Immature natural killer cell (primary cell): ENCODE measurements at regions not wholly inside any gene's neighbourhood (a gene's known extent, or its start where the extent isn't known, plus 50 kb on each side); places are given as distances from the start of the nearest gene placed in this dataset.
"Not testable (repeated sequence)": the region's sequence is repeated elsewhere in the genome, so short reads cannot be mapped to it uniquely, and the experiment has no call there.

Experiments used
- DNase-seq, 3 donors: peaks; one replicate each; pipeline ENCODE4 v3.0.0; 2022; ENCODE audit warnings: mixed read lengths in 1 of 3
- H3K27ac Mint-ChIP-seq, 6 donors: one replicate each; pipeline ENCODE4 v1.8.0; 2020; ENCODE audit warnings: mixed read lengths in 6 of 6, mild to moderate bottlenecking in 5 of 6, inconsistent platforms in 4 of 6, moderate library complexity in 3 of 6
- H3K27me3 Mint-ChIP-seq, 3 donors: one replicate each; pipeline ENCODE4 v1.8.0; 2020 to 2021; ENCODE audit warnings: low read depth in 3 of 3, mild to moderate bottlenecking in 3 of 3, mixed read lengths in 3 of 3, moderate library complexity in 3 of 3, inconsistent platforms in 1 of 3
- H3K36me3 Mint-ChIP-seq, 3 donors: one replicate each; pipeline ENCODE4 v1.8.0; 2020; ENCODE audit warnings: mixed read lengths in 3 of 3, inconsistent platforms in 2 of 3, mild to moderate bottlenecking in 2 of 3
- H3K4me1 Mint-ChIP-seq, 2 donors: one replicate each; pipeline ENCODE4 v1.8.0; 2020; ENCODE audit warnings: inconsistent platforms in 2 of 2, mild to moderate bottlenecking in 2 of 2, mixed read lengths in 2 of 2, moderate library complexity in 1 of 2
- H3K4me3 Mint-ChIP-seq, 5 donors: one replicate each; pipeline ENCODE4 v1.8.0; 2020; ENCODE audit warnings: mild to moderate bottlenecking in 5 of 5, mixed read lengths in 5 of 5, inconsistent platforms in 3 of 5, moderate library complexity in 3 of 5
- H3K9me3 Mint-ChIP-seq, 6 donors: one replicate each; pipeline ENCODE4 v1.8.0; 2020; ENCODE audit warnings: mild to moderate bottlenecking in 6 of 6, mixed read lengths in 6 of 6, inconsistent platforms in 4 of 6, moderate library complexity in 3 of 6

GRCh38 chr7:19919261-19920095 lies 146.1 kb upstream of the TMEM196 start:
- Mint-ChIP-seq H3K4me1 (no peaks in the 10 kb centered on the region), H3K27me3 (peaks cover 0 to 4% (median 2%) of the 10 kb centered on the region in 3 donors), H3K36me3 (no peaks in the 10 kb centered on the region), H3K27ac (no peak overlapping the region), H3K9me3 (peaks cover 0 to 24% (median 8%) of the 10 kb centered on the region in 6 donors), H3K4me3 (no peak overlapping the region)
- no peak for DNase-seq

- no peaks in the 10 kb centered on the region for H3K4me1 Mint-ChIP-seq
- H3K36me3 Mint-ChIP-seq, result no peaks in the 10 kb centered on the region
- H3K27me3 Mint-ChIP-seq, result peaks cover 0 to 2% (median 0%) of the 10 kb centered on the region in 3 donors
- peaks cover 0 to 20% (median 6%) of the 10 kb centered on the region in 6 donors for H3K9me3 Mint-ChIP-seq
- no peak for DNase-seq
- H3K4me3 Mint-ChIP-seq, result no peak overlapping the region
- H3K27ac Mint-ChIP-seq, result no peak overlapping the region
These were observed 142.6 kb upstream of the TMEM196 start for GRCh38 chr7:19916046-19916445.

- H3K9me3 Mint-ChIP-seq, result peaks cover 0 to 22% (median 6%) of the 10 kb centered on the region in 6 donors
- H3K36me3 Mint-ChIP-seq, result no peaks in the 10 kb centered on the region
- no peak overlapping the region for H3K4me3 Mint-ChIP-seq
- no peak overlapping the region for H3K27ac Mint-ChIP-seq
- H3K27me3 Mint-ChIP-seq, result peaks cover 0 to 2% (median 0%) of the 10 kb centered on the region in 3 donors
- no peak for DNase-seq
- H3K4me1 Mint-ChIP-seq, result no peaks in the 10 kb centered on the region
These were observed 142.2 kb upstream of the TMEM196 start for GRCh38 chr7:19915596-19915995.

GRCh38 chr7:19914866-19915265 lies 141.4 kb upstream of the TMEM196 start:
- Mint-ChIP-seq H3K4me1 (no peaks in the 10 kb centered on the region), H3K27me3 (peaks cover 0 to 2% (median 0%) of the 10 kb centered on the region in 3 donors), H3K4me3 (no peak overlapping the region), H3K27ac (no peak overlapping the region), H3K36me3 (no peaks in the 10 kb centered on the region), H3K9me3 (peaks cover 2 to 22% (median 6%) of the 10 kb centered on the region in 6 donors)
- DNase-seq, result no peak

- Mint-ChIP-seq H3K9me3 (peaks cover 0 to 11% (median 10%) of the 10 kb centered on the region in 6 donors), H3K27ac (no peak overlapping the region), H3K4me1 (no peaks in the 10 kb centered on the region), H3K36me3 (no peaks in the 10 kb centered on the region), H3K27me3 (peaks cover 0 to 2% (median 1%) of the 10 kb centered on the region in 3 donors), H3K4me3 (no peak overlapping the region)
- DNase-seq, result no peak
These were observed 126.7 kb upstream of the TMEM196 start for GRCh38 chr7:19900118-19900517.

- H3K9me3 Mint-ChIP-seq, result peaks cover 0 to 12% (median 9%) of the 10 kb centered on the region in 6 donors
- no peaks in the 10 kb centered on the region for H3K36me3 Mint-ChIP-seq
- no peak for DNase-seq
- peaks cover 0 to 2% (median 1%) of the 10 kb centered on the region in 3 donors for H3K27me3 Mint-ChIP-seq
- H3K27ac Mint-ChIP-seq, result no peak overlapping the region
- H3K4me1 Mint-ChIP-seq, result no peaks in the 10 kb centered on the region
- no peak overlapping the region for H3K4me3 Mint-ChIP-seq
These were observed 126.1 kb upstream of the TMEM196 start for GRCh38 chr7:19899529-19899928.

GRCh38 chr7:19882893-19883292 lies 109.5 kb upstream of the TMEM196 start:
- H3K4me3 Mint-ChIP-seq, H3K4me1 Mint-ChIP-seq: not testable (repeated sequence)

GRCh38 chr7:19872094-19872493 lies 98.7 kb upstream of the TMEM196 start:
- H3K27ac Mint-ChIP-seq, result no peak overlapping the region
- no peak overlapping the region for H3K4me3 Mint-ChIP-seq
- H3K9me3 Mint-ChIP-seq, result peaks cover 0 to 15% (median 5%) of the 10 kb centered on the region in 6 donors
- H3K4me1 Mint-ChIP-seq, result no peaks in the 10 kb centered on the region
- H3K36me3 Mint-ChIP-seq, result no peaks in the 10 kb centered on the region
- DNase-seq, result no peak
- peaks cover 0 to 2% (median 0%) of the 10 kb centered on the region in 3 donors for H3K27me3 Mint-ChIP-seq

More at GRCh38 chr7:19882893-19883292, 109.5 kb upstream of the TMEM196 start:
- H3K36me3 Mint-ChIP-seq, DNase-seq, H3K27me3 Mint-ChIP-seq, H3K27ac Mint-ChIP-seq: not testable (repeated sequence)
- H3K9me3 Mint-ChIP-seq, result peaks cover 12 to 28% (median 21%) of the 10 kb centered on the region in 6 donors

- Mint-ChIP-seq H3K36me3 (no peaks in the 10 kb centered on the region), H3K9me3 (peaks cover 0 to 15% (median 5%) of the 10 kb centered on the region in 6 donors), H3K27me3 (peaks cover 0 to 2% (median 0%) of the 10 kb centered on the region in 3 donors), H3K27ac (no peak overlapping the region), H3K4me1 (no peaks in the 10 kb centered on the region), H3K4me3 (no peak overlapping the region)
- DNase-seq, result no peak
These were observed 97.7 kb upstream of the TMEM196 start for GRCh38 chr7:19871102-19871501.

GRCh38 chr7:19869979-19870378 lies 96.6 kb upstream of the TMEM196 start:
- no peak for DNase-seq
- no peak overlapping the region for H3K4me3 Mint-ChIP-seq
- H3K9me3 Mint-ChIP-seq, result peaks cover 0 to 15% (median 5%) of the 10 kb centered on the region in 6 donors
- no peak overlapping the region for H3K27ac Mint-ChIP-seq
- no peaks in the 10 kb centered on the region for H3K4me1 Mint-ChIP-seq
- H3K27me3 Mint-ChIP-seq, result peaks cover 0 to 2% (median 0%) of the 10 kb centered on the region in 3 donors
- no peaks in the 10 kb centered on the region for H3K36me3 Mint-ChIP-seq

GRCh38 chr7:19853261-19853832 lies 79.9 kb upstream of the TMEM196 start:
- Mint-ChIP-seq H3K36me3 (no peaks in the 10 kb centered on the region), H3K4me1 (no peaks in the 10 kb centered on the region), H3K27me3 (peaks cover 0 to 2% (median 0%) of the 10 kb centered on the region in 3 donors), H3K4me3 (no peak overlapping the region), H3K27ac (no peak overlapping the region), H3K9me3 (peaks cover 4 to 15% (median 10%) of the 10 kb centered on the region in 6 donors)
- no peak for DNase-seq

GRCh38 chr7:19852192-19852591 lies 78.8 kb upstream of the TMEM196 start:
- no peaks in the 10 kb centered on the region for H3K4me1 Mint-ChIP-seq
- H3K27ac Mint-ChIP-seq, result no peak overlapping the region
- H3K9me3 Mint-ChIP-seq, result peaks cover 4 to 18% (median 11%) of the 10 kb centered on the region in 6 donors
- no peaks in the 10 kb centered on the region for H3K36me3 Mint-ChIP-seq
- H3K27me3 Mint-ChIP-seq, result peaks cover 0 to 2% (median 0%) of the 10 kb centered on the region in 3 donors
- DNase-seq, result no peak
- no peak overlapping the region for H3K4me3 Mint-ChIP-seq

GRCh38 chr7:19851504-19851903 lies 78.1 kb upstream of the TMEM196 start:
- H3K4me3 Mint-ChIP-seq, result no peak overlapping the region

GRCh38 chr7:19834566-19834965 lies 61.1 kb upstream of the TMEM196 start:
- Mint-ChIP-seq H3K36me3 (no peaks in the 10 kb centered on the region), H3K4me3 (no peak overlapping the region), H3K4me1 (no peaks in the 10 kb centered on the region), H3K27ac (no peak overlapping the region), H3K9me3 (peaks cover 2 to 27% (median 5%) of the 10 kb centered on the region in 6 donors), H3K27me3 (peaks cover 0 to 1% (median 0%) of the 10 kb centered on the region in 3 donors)
- DNase-seq, result no peak

More at GRCh38 chr7:19851504-19851903, 78.1 kb upstream of the TMEM196 start:
- Mint-ChIP-seq H3K9me3 (peaks cover 4 to 14% (median 9%) of the 10 kb centered on the region in 6 donors), H3K27me3 (peaks cover 0 to 2% (median 0%) of the 10 kb centered on the region in 3 donors), H3K36me3 (no peaks in the 10 kb centered on the region), H3K4me1 (no peaks in the 10 kb centered on the region), H3K27ac (no peak overlapping the region)
- DNase-seq, result no peak
